Kidney capillary endothelial cell (primary cell): ENCODE measurements at regions not wholly inside any gene's neighbourhood (a gene's known extent, or its start where the extent isn't known, plus 50 kb on each side); places are given as distances from the start of the nearest gene placed in this dataset.
"Not testable (repeated sequence)": the region's sequence is repeated elsewhere in the genome, so short reads cannot be mapped to it uniquely, and the experiment has no call there.

Source experiments
- DNase-seq: peaks from one replicate; pipeline ENCODE4 v3.0.0-alpha.2; 2018; ENCODE audit warnings: low spot score

GRCh38 chr6:14290772-14291330 lies 173.3 kb downstream of the CD83 start:
- no peak for DNase-seq

GRCh38 chr6:14291331-14291730 lies 173.8 kb downstream of the CD83 start:
- no peak for DNase-seq

DNA sequence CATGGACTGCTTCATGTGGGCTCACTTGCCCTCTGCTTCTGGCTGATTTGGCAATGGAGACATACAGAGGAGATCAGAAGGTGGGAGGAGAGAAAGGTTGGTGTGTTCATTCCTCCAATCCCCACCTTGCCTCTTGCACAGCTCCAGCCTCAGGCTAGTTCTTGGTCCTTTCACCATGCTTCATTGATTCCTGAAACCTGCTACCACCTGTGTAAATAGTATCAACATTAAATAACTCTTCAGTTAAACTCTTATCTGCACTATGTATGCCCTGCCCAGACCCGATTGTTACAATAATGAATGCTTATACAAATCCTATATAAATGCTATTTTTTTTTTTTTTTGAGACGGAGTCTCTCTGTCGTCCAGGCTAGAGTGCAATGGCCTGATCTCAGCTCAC lies 174.5 kb downstream of the CD83 start:
- DNase-seq = no peak

GRCh38 chr6:14294270-14294951 lies 176.8 kb downstream of the CD83 start:
- DNase-seq = no peak

DNA sequence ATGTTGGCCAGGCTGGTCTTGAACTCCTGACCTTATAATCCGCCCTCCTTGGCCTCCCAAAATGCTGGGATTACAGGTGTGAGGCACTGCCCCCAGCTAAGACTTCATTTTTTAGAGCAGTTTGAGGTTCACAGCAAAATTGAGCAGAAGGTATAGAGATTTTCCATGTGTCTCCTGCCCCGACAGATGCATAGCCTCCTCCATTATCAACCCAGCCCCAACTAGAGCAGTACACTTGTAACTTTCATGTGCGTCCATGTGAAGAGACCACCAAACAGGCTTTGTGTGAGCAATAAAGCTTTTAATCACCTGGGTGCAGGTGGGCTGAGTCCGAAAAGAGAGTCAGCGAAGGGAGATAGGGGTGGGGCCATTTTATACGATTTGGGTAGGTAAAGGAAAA lies 179.1 kb downstream of the CD83 start:
- DNase-seq = not testable (repeated sequence)

DNA sequence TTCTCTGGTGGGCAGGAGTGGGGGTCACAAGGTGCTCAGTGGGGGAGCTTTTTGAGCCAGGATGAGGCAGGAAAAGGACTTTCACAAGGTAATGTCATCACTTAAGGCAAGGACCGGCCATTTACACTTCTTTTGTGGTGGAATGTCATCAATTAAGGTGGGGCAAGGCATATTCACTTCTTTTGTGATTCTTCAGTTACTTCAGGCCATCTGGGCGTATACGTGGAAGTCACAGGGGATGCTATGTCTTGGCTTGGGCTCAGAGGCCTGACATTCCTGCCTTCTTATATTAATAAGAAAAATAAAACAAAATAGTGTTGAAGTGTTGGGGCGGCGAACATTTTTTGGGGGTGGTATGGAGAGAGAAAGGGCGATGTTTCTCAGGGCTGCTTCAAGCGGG lies 179.5 kb downstream of the CD83 start:
- not testable (repeated sequence) for DNase-seq

GRCh38 chr6:14300189-14300588 lies 182.6 kb downstream of the CD83 start:
- DNase-seq = not testable (repeated sequence)

DNA sequence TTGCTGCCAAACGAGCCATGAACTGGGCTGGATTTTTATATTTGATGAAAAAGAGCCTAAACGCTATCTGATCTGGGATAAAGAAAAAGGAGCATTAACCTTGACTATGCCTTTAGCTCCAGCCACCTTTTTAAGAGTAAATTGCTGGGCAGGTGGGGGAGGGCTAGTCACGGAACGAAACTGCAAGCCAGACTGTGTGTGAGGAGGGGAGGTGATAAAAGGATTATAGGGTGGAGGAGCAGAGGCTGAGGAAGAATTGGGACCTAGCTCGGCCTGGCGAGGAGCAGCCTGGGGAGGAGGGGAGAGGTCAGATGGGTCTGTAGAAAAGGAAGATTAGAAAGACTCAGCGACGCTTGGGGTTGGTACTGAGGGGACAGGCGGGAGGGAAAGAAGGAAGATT lies 183.1 kb downstream of the CD83 start:
- DNase-seq = not testable (repeated sequence)

GRCh38 chr6:14301477-14301876 lies 183.9 kb downstream of the CD83 start:
- DNase-seq = not testable (repeated sequence)

DNA sequence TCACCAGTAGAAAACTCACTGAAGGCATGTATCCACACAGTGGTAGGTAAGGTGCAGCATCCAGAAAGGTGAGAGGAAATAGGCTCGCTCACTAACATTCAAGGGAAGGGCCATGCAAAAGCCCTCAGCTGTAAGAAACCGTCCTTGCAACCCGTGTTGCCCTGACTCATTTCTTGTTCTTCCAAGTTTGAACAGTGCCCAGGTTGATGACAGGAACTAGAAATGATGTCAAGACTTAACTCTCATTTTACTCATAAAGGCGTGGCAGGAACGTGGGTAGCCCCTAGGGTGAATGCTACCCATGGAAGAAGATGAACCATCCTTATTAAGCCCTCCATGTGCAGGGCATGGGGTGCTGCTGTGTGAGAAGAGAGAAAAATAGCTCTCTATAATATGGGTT lies 187.6 kb downstream of the CD83 start:
- no peak for DNase-seq

GRCh38 chr6:14305624-14306023 lies 188.1 kb downstream of the CD83 start:
- no peak for DNase-seq

DNA sequence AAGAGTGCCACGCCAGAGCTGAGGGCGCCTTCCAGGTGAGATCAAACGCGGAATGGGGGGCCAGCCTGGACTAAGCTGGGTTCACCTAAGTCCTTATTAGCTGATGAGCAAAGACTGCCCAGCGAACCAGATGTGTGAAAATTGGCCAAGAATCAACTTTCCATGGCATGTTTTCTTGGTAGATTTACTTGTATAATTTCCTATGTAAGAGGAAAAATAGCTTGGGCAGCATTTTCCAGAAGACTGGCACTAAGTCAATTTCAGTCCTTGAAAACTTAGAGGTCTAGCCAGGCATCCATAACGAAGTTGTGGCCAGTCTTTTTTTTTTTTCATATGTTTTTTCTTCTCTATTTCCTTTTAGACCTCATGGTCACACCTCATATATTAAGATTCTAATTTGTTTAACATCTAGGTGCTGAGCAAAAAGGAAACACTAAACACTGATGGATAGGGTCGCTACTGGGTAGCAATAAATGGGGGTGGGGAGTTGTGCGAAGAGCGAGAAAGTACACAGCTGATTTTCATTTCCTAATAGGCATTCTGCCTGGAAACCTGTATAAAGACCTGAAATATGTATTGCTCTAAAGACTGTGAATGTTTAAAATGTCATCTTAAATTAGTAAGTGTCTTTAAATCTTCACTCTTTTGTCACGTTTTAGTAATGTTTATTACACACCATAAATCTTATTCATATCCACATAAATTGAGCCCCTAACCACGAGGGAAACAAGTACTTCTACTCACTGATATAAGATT lies 188.8 kb downstream of the CD83 start:
- DNase-seq = no peak

GRCh38 chr6:14309516-14309915 lies 191.9 kb downstream of the CD83 start:
- DNase-seq = no peak

DNA sequence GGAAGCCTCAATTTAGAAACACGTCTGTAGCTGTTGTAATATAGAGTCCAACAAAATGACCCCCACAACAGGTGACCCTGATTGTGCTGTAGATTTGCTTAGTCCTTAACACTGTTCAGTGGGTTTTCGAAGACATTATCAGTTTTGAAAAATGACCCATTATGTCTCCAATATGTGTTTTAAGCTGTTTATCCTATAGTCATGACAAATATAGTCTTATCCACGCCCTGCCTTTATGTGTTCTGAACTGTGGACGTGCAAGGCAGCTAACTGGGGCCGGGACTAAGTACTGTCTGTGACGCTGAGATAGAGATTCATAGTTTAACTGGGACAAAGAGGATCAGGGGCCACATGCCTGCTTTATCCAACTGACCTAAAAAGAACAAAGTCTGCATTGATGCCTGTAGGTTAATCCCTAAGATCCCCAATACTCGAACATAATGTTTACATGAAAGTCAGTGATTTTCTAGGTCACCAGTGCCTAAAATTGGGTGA lies 192.4 kb downstream of the CD83 start:
- no peak for DNase-seq

- DNase-seq = no peak
Observed at GRCh38 chr6:14310960-14311359, 193.4 kb downstream of the CD83 start.

GRCh38 chr6:14312587-14312986 lies 195.0 kb downstream of the CD83 start:
- no peak for DNase-seq

DNA sequence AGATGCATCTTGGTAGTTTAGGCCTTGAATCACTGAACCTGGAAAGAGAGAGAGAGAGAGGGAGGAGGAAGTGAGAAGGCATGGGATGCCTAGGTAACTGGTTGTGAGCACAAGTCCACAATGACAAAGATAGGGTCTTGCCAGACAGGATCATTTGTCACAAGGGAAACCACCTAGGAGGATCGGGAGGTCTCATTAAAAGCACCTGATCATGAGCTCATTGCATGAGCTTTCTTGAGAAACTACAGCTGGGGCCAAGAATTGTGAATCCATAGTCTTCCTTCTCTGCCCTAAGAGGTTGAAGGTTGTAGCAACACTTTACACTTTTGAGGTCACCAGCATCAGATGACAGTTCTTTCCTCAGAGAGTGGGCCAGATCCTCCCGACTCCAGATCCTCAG lies 195.7 kb downstream of the CD83 start:
- no peak for DNase-seq

DNA sequence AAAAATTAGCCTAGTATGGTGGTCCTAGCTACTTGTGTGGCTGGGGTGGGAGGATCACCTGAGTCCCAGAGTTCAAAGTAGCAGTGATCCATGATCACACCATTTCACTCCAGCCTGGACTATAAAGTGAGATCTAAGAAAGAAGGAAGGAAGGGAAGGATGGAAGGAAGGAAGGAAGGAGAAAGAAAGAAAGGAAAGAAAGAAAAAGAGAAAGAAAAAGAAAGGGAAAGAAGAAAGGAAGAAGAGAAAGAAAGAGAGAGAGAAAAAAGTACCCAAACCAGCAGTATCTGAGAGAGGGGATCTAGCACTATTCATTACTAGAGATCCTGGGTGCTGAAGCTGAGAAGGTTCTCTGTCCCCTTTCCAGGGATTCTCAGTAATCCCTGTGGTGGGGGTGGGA lies 197.8 kb downstream of the CD83 start:
- DNase-seq = no peak

DNA sequence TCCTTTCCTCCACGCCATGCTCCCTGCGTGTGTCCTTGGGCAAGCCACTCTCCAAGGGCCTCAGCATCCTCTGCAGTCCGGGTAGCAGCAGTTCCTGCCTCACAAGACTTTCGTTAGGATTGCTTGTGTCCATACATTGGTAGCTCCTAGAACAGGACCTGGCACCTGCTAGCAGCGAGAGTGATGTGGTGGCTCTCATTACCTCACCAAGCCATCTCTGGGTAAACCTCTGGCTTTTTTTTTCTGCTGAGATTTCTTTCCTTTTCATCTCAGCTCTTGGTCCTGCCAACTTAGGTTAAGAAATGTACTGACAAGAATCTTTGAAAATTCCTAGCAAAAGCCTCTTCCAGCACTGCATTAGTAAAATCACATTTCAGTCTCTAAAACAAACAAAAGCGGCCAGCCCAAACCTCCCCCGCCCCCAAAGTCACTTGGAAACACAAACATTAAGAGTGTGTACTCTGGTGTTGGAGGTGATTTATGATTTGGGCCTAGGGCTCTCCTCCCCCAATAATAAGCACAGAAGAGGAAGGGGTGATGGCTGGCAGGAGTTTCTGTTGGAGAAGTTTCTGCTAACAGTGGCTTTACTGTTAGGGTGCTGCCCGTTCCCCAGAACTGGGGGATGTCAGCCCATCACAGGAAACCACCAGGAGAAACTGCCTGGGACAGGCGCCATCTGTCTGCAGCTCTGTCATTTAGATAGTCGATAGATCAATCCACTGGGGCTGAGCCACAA lies 199.2 kb downstream of the CD83 start:
- DNase-seq = no peak

DNA sequence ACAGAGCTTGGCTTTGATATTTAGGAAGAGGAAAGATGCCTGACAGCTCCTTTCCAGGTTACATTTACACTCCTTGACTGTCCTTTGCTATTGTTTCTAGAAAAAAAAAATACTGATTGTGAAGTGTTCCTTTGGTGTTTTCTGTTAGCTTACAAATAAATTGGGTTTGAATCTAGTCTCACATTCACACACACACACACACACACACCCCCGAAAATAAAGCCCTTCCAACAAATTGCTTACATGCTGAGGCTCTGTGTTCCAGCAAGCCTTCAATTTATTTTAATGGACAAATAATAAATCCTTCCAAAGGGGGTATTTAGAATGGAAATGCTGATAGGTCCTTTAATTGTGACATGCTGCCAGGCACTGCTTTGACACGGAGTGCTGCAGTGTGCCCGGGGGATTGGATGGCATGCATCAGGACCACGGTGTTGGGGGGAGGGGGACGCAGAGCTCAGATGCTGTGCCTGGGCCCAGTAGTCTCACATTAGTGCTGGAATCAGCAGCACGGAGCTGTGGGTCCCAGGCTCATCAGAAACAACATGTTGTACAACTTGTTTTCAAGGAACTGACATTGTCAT lies 199.9 kb downstream of the CD83 start:
- no peak for DNase-seq

DNA sequence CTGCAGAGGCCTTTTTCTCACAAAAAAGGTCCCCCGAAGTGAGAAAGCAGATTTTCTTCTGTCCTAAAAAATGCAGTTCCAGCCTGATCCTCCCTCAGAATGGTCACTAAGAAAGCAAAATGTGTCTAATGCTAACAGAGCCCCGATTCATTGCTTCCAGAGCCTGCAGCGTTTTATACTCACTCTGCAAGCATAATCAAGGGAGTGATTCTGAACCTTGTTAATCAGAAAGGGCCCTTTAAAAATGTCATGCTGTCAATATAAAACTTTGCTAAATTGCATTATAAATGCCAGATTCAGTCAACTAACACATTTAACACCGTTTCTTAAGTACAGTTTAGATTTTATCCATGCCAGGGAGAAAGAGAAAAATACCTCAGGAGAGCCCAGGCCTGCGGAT lies 202.8 kb downstream of the CD83 start:
- DNase-seq = no peak
